ENCODE measurements at regions not wholly inside any gene's neighbourhood (a gene's known extent, or its start where the extent isn't known, plus 50 kb on each side); places are given as distances from the start of the nearest gene placed in this dataset.
"Not testable (repeated sequence)": the region's sequence is repeated elsewhere in the genome, so short reads cannot be mapped to it uniquely, and the experiment has no call there.

- TF ChIP-seq EZH2phosphoT487 (IDR thresholded peaks at IDR 0.05; ENCODE audit: borderline replicate concordance, low read length) (no peak), CTCF (IDR thresholded peaks at IDR 0.05; ENCODE audit: low read depth, low read length, poor library complexity, severe bottlenecking) (no peak)
- H3K4me3 ChIP-seq (ENCODE audit: low read length) = no peak overlapping the region
- H3K4me1 ChIP-seq (ENCODE audit: control insufficient read depth, low read length) = no peaks in the 10 kb centered on the region
- no peaks in the 10 kb centered on the region for H3F3A ChIP-seq (ENCODE audit: control insufficient read depth, insufficient read depth)
- no peaks in the 10 kb centered on the region for H3K27me3 ChIP-seq (ENCODE audit: control insufficient read depth, low read length)
- no peaks in the 10 kb centered on the region for H3K79me2 ChIP-seq (ENCODE audit: control insufficient read depth, low read length)
- H3K9me2 ChIP-seq (replicated peaks; ENCODE audit: control insufficient read depth, low read length) = no peaks in the 10 kb centered on the region
- H3K4me2 ChIP-seq (ENCODE audit: low read length) = no peak overlapping the region
- H3K9me3 ChIP-seq (ENCODE audit: control insufficient read depth, insufficient read depth, low read length) = no peaks in the 10 kb centered on the region
- H4K20me1 ChIP-seq (ENCODE audit: control insufficient read depth, insufficient read depth, low read depth, low read length) = no peaks in the 10 kb centered on the region
- H3K36me3 ChIP-seq (ENCODE audit: control insufficient read depth, low read length) = no peaks in the 10 kb centered on the region
- no peak overlapping the region for H3K27ac ChIP-seq (ENCODE audit: low read depth, low read length)
These were observed 81.1 kb upstream of the RORB start for GRCh38 chr9:74415995-74416394.

GRCh38 chr9:74424488-74424887 lies 72.6 kb upstream of the RORB start:
- not testable (repeated sequence) for H4K20me1 ChIP-seq (ENCODE audit: control insufficient read depth, insufficient read depth, low read depth, low read length); H3K4me1 ChIP-seq (ENCODE audit: control insufficient read depth, low read length); H3K27me3 ChIP-seq (ENCODE audit: control insufficient read depth, low read length); H3K27ac ChIP-seq (ENCODE audit: low read depth, low read length); H3K36me3 ChIP-seq (ENCODE audit: control insufficient read depth, low read length); H3K9me2 ChIP-seq (replicated peaks; ENCODE audit: control insufficient read depth, low read length); H3K4me2 ChIP-seq (ENCODE audit: low read length); H3K4me3 ChIP-seq (ENCODE audit: low read length); H3F3A ChIP-seq (ENCODE audit: control insufficient read depth, insufficient read depth); H3K79me2 ChIP-seq (ENCODE audit: control insufficient read depth, low read length); H3K9me3 ChIP-seq (ENCODE audit: control insufficient read depth, insufficient read depth, low read length)

- Histone ChIP-seq H3K9me3 (ENCODE audit: control insufficient read depth, insufficient read depth, low read length) (no peaks in the 10 kb centered on the region), H3K36me3 (ENCODE audit: control insufficient read depth, low read length) (no peaks in the 10 kb centered on the region), H3K4me2 (ENCODE audit: low read length) (no peak overlapping the region), H3K4me3 (ENCODE audit: low read length) (no peak overlapping the region), H3K79me2 (ENCODE audit: control insufficient read depth, low read length) (no peaks in the 10 kb centered on the region), H3K4me1 (ENCODE audit: control insufficient read depth, low read length) (no peaks in the 10 kb centered on the region), H3K9me2 (replicated peaks; ENCODE audit: control insufficient read depth, low read length) (no peaks in the 10 kb centered on the region), H3K27ac (ENCODE audit: low read depth, low read length) (no peak overlapping the region), H3K27me3 (ENCODE audit: control insufficient read depth, low read length) (no peaks in the 10 kb centered on the region), H3F3A (ENCODE audit: control insufficient read depth, insufficient read depth) (no peaks in the 10 kb centered on the region), H4K20me1 (ENCODE audit: control insufficient read depth, insufficient read depth, low read depth, low read length) (no peaks in the 10 kb centered on the region)
- TF ChIP-seq CTCF (IDR thresholded peaks at IDR 0.05; ENCODE audit: low read depth, low read length, poor library complexity, severe bottlenecking) = no peak
- TF ChIP-seq EZH2phosphoT487 (IDR thresholded peaks at IDR 0.05; ENCODE audit: borderline replicate concordance, low read length) = no peak
These were observed 65.7 kb upstream of the RORB start for GRCh38 chr9:74431467-74431866.

- Histone ChIP-seq H3K27me3 (ENCODE audit: control insufficient read depth, low read length) (no peaks in the 10 kb centered on the region), H3K27ac (ENCODE audit: low read depth, low read length) (no peak overlapping the region), H3K9me2 (replicated peaks; ENCODE audit: control insufficient read depth, low read length) (no peaks in the 10 kb centered on the region), H3K4me3 (ENCODE audit: low read length) (no peak overlapping the region), H3K4me2 (ENCODE audit: low read length) (no peak overlapping the region), H3K79me2 (ENCODE audit: control insufficient read depth, low read length) (no peaks in the 10 kb centered on the region), H3F3A (ENCODE audit: control insufficient read depth, insufficient read depth) (no peaks in the 10 kb centered on the region), H3K36me3 (ENCODE audit: control insufficient read depth, low read length) (no peaks in the 10 kb centered on the region), H4K20me1 (ENCODE audit: control insufficient read depth, insufficient read depth, low read depth, low read length) (no peaks in the 10 kb centered on the region), H3K9me3 (ENCODE audit: control insufficient read depth, insufficient read depth, low read length) (no peaks in the 10 kb centered on the region), H3K4me1 (ENCODE audit: control insufficient read depth, low read length) (no peaks in the 10 kb centered on the region)
- no peak for TF ChIP-seq CTCF (IDR thresholded peaks at IDR 0.05; ENCODE audit: low read depth, low read length, poor library complexity, severe bottlenecking)
- TF ChIP-seq EZH2phosphoT487 (IDR thresholded peaks at IDR 0.05; ENCODE audit: borderline replicate concordance, low read length) = no peak
These were observed 53.9 kb upstream of the RORB start for GRCh38 chr9:74443036-74443750.

All from DOHH2 (cell line).